CD4-positive, alpha-beta T cell treated with Interleukin-6 for 4 hours (primary cell): ENCODE measurements at regions not wholly inside any gene's neighbourhood (a gene's known extent, or its start where the extent isn't known, plus 50 kb on each side); places are given as distances from the start of the nearest gene placed in this dataset.

ENCODE experiments used
- DNase-seq: peaks from one replicate; pipeline ENCODE4 v3.0.0-alpha.2; 2020; ENCODE audit warnings: mixed read lengths

DNA sequence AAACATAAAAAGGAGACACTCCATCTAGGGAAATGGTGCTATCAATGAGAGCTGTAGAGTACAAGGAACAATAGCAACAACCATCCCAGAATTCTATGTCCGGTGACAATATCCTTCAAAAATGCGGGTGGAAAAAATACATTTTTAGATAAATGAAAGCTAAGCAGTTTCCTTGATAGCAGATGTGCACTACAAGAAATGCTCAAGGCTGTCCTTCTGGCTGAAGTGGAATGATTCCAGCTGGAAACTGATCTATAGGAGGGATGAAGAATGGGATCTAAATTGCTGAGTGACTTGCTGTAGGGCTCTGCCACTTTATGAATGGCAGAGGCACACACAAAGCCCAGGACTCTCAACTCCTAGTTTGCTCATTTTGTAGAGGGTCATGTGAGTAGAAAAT, 763.1 kb downstream of the C6orf118 start:
- no peak for DNase-seq

GRCh38 chr6:164534070-164534766, 775.2 kb downstream of the C6orf118 start:
- no peak for DNase-seq

DNA sequence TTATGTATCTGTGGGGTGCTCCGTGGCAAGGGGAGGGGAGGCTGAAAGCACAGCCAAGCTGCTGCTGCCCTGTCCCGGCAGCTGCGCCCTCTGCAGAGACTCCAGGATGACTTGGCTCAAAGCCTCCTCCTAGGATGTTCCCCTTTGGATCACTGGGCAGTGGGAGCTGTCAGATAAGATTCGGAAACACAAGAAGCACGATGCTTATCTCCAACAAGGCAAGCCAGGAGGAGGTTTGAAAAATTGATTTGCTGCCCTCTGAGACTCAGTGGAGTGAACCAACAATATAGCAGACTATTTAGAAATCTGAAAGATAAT, 776.4 kb downstream of the C6orf118 start:
- no peak for DNase-seq

DNA sequence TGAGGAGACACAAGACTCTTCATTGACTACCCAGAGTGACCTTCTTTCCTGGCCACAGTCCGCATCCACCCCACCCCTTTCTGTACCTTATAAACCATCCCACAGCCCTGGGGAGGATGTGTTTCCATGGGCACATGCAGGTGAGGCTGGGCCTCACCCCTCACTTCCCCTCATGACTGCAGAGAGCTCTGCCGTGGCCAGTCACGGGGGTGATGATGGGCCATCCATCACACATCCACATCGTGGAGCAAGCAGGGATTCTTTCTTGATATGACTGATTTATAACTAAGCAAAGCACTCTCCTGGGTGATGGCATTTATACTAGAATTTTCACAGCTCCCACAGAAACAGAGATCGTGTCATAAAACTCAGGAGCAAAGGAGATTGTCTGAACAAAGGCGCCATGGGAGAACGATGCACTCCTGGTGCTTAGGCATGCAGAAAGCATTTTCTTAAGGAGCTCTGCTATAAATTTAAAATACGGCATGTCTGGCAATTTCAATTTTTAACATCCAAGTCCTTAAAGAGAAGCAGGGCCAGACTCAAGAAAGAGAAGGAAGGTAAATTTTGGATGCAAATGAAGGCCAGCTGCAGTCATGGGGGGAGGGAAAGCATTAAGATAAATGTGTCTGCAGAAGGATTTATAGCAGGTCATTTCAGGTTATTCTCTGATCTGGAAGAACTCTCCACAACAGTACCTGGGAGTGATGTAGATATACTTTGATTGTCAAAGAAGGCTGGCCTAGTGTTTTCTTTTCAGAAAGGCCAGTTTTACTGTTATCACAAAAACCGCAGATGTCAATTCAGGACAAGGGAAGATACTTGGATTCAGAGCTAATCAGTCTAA, 777.0 kb downstream of the C6orf118 start:
- DNase-seq = no peak

- DNase-seq = no peak
Observed at GRCh38 chr6:164531736-164532135, 777.7 kb downstream of the C6orf118 start.

DNA sequence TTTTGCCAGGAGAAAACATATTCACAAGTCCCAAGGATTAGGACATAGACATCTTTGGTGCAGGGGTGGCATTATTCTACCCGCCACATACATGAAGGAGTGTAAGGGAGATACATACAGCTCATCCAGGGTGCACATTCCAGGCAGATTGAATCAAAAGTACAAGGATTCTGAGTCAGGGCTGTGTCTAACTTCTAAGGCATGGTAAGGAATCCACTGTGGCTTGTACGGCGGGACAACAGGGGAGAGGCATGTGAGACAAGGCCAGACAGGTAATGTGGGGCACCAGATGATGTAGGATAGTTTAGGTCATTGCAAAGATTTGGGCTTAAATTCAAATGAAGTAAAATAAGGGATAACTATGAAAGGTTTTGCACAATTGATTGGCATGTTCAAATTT, 780.9 kb downstream of the C6orf118 start:
- DNase-seq = no peak

DNA sequence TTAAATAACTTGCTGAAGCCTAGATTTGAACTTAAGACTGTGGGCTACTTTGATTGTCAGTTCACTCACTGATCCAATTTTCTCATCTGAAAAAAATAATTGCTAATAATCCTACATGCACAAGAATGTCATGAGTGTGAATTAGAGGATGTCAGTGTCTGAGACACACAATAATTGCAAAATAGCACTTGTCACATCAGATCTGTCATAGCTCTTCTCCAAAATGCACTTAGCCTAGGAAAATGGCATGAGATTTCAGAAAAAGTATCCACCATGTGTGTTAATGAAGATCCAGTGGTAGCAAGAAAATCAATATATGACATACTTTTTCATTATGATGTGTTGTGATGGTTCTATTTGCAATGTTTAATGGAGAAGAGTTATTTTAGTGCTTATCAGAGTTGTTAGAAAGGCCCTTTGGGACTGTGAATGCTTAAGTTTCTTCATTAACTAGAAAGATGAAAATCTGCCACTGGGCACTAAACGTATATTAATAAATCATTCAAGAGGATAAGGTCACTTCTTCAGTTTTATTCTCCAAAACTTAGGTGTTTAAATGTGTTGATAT, 786.2 kb downstream of the C6orf118 start:
- no peak for DNase-seq

GRCh38 chr6:164520916-164521315, 788.5 kb downstream of the C6orf118 start:
- no peak for DNase-seq

DNA sequence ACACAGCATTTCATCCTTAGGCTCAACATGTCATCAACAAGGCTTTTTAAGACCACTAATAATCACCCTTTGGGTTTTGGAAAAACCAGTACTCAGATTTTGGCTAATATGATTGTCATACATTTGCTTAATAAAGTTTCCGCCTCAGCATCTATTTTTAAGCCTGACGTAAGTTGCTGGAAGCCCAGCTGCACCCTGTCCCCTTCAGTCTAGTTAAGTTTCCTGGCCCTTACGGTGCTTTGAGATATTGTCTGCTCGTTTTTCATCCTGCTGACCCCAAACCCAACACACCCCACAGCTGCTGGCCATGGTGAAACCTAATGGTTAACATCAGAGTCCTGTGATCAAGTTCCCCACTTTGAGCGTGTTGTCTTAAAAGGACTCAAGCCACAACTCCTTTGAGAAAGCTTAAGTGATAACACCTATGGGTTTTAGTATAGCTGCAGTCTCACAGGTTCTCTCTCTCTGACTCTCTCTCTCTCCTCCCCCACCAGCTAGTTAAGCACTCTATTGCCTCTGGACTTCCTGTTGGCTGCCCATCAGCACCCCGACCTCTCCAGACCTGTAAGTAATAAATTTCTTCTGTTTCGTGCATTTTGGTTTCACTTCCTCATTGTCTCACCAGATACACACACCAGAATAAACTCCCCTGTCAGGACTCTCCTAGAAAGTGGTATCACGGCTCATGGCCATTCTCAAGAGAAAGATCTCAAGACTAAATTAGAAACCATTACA, 802.0 kb downstream of the C6orf118 start:
- no peak for DNase-seq

- DNase-seq = no peak
Observed at GRCh38 chr6:164505425-164505824, 804.0 kb downstream of the C6orf118 start.

DNA sequence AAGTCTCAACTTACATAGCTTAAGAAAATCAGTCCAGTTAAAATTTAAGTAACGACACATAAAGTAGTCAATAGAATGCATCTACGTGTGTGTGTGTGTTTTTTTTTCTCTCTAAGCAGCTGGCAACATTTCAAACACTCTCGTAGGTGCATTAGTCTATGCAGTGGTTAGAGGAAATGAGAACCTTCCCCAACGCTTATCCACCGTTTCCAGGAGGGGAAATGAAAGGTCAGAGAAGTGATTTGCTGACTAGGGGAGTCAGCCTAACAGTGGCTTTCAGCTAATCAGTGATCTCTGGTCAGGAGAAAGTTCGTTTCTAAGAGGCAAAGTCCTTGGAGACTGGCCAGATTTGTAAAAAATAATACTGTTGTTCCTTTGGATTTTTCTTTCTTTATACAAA, 806.6 kb downstream of the C6orf118 start:
- DNase-seq = no peak

DNA sequence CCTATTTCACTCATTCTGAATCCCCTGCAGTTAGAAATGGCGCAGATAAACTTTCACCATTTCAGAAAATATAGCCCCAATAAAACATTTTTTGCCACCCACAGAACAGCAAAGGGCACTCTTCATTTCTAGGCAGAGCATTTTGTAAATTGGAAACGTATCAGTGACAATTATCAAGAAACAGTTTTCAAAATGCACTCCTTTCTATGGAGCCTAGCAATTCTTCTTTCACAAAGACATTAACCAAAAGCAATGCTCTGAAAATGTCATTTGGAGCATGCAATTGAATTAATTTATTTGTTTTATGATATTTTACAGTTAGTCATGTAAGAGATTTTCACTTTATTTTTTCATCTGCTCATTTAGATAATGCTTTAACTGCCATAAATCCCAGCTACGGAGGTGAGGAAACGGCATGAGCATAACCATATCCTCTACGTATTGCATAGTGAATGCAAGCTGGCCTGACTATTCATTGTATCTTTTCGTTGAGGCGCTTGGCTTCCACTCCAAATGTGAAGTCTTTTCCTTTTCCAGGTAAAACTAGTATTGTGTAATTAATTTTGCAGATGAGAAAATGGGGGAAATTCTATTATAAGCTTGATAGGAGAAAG, 813.4 kb downstream of the C6orf118 start:
- DNase-seq = no peak

- DNase-seq = no peak
Observed at GRCh38 chr6:164478426-164478825, 831.0 kb downstream of the C6orf118 start.

GRCh38 chr6:164477790-164478189, 831.6 kb downstream of the C6orf118 start:
- no peak for DNase-seq

GRCh38 chr6:164477101-164477500, 832.3 kb downstream of the C6orf118 start:
- DNase-seq = no peak

DNA sequence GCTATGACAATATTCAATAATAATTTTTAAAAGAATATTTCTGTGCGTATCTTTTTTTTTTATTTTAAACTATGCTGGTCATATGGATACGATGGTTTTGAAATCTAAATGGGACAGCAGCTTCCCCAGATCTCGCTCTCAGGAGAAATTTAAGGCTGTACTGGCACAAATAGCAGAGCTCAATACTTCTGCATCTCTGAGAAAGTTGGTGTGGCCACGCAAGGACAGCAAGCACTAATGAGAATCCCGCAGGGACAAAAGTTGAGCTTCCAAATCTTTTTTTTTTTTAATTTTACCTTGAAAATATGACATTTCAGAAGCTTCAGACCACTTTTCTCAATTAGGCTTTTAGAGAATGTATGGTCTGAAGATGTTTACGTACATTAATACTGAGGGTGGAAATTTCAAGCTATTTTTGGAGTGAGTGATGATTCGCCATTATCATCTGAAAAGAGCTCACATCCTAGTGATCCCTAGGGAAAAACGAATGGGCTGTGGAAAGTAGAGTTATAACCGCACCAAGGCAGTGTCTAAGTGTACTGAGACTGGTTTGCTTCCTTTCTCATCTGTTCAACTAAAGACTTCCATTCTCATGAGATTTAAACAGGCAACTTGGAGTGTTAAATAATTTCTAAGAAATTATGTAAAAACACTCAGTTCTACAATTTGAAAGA, 840.0 kb downstream of the C6orf118 start:
- no peak for DNase-seq

- no peak for DNase-seq
Observed at GRCh38 chr6:164455835-164456234, 853.6 kb downstream of the C6orf118 start.

GRCh38 chr6:164453835-164454234, 855.6 kb downstream of the C6orf118 start:
- no peak for DNase-seq

DNA sequence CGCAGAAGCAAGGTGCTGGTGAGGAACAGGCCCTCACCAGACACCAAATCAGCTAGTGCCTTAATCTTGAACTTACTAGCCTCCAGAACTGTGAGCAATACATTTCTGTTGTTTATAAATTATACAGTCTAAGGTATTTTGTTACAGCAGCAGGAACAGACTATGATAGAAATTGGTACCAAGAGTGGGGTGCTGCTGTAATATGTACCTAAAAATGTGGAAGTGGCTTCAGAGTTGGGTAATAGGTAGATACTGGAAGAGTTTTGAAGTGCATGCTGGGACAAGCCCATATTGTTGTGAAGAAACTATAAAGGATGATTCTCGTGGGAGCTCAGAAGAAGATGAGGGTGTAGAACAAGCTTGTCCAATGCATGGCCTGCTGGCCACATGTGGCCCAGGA, 866.8 kb downstream of the C6orf118 start:
- no peak for DNase-seq

- DNase-seq = no peak
Observed at GRCh38 chr6:164439331-164439730, 870.1 kb downstream of the C6orf118 start.

DNA sequence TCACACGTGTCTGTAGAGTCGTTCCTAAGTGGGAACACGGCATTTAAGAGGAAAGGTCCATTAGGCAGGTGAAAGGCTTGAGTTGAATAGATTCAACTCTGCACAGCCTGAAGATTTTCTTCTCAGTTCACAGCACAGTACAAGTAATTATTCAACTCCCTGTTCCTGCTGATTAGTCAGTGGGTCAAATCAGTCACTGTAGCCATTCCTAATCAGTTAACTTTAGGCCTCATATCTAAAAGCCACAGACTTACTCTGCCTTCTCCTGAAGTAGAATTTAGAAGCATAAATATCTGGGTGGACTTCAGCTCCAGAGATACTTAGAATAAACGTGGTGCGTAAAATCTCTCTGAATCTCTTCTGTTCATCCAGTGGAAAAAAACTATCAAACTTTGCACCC, 872.4 kb downstream of the C6orf118 start:
- no peak for DNase-seq

DNA sequence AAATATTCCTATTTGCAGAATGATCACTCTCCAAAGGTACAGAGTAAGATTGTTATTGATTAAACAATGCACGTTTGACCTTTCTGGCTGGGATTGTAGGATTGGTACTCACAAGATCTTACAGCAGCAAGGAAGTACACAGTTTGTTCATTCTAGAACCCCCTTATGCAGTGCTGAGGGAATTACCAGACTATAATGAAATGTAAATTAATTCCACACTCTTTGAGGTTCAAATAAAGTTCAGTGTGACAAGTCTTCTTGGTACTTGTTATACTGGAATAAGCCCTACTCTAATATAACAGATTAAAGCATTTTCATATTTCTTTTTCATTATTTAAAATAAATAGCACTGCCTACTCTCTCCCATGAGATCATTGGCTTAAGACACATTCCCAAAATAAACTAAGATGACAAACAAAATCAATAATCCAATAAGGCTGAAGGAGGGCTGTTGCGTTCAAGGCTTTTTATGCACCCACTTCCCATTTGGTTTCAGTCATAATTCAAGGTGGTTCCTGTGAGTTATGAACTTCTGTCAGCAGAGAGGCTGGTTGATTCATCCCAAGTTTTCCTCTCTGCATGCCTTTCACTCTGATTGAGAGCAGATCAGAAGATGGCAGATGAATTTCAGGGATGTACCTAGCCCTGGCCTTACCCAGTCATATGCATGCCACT, 881.5 kb downstream of the C6orf118 start:
- DNase-seq = no peak
